HG02759 (cell line): ENCODE measurements at regions not wholly inside any gene's neighbourhood (a gene's known extent, or its start where the extent isn't known, plus 50 kb on each side); places are given as distances from the start of the nearest gene placed in this dataset.
A peak's percentile ranks its signal among the peaks of the same experiment; 100 is the strongest.

ENCODE experiments used
- ATAC-seq: cut with Tn5 transposase; IDR thresholded peaks from one replicate; pipeline ENCODE4 v1.9.1; 2021; ENCODE audit warnings: mild to moderate bottlenecking, moderate library complexity; ENCODE audit not compliant: unreplicated experiment

- ATAC-seq = no peak
These were observed 268.6 kb upstream of the NCKAP5 start for GRCh38 chr2:133836691-133837345.

GRCh38 chr2:133837441-133838094, 269.3 kb upstream of the NCKAP5 start:
- no peak for ATAC-seq

GRCh38 chr2:133838642-133839365, 270.5 kb upstream of the NCKAP5 start:
- no peak for ATAC-seq

GRCh38 chr2:133839677-133840076, 271.4 kb upstream of the NCKAP5 start:
- ATAC-seq = no peak

- no peak for ATAC-seq
These were observed 272.5 kb upstream of the NCKAP5 start for GRCh38 chr2:133840761-133841160.

GRCh38 chr2:133841900-133842299, 273.6 kb upstream of the NCKAP5 start:
- ATAC-seq = no peak

GRCh38 chr2:133842446-133842845, 274.2 kb upstream of the NCKAP5 start:
- ATAC-seq = no peak

- ATAC-seq = no peak
These were observed 274.8 kb upstream of the NCKAP5 start for GRCh38 chr2:133843091-133843490.

- ATAC-seq = no peak
These were observed 275.3 kb upstream of the NCKAP5 start for GRCh38 chr2:133843551-133843950.

GRCh38 chr2:133844214-133844892, 276.1 kb upstream of the NCKAP5 start:
- ATAC-seq = peak; percentile 91

GRCh38 chr2:133846476-133846875, 278.2 kb upstream of the NCKAP5 start:
- no peak for ATAC-seq

GRCh38 chr2:133847591-133847990, 279.3 kb upstream of the NCKAP5 start:
- no peak for ATAC-seq

GRCh38 chr2:133848111-133848649, 279.9 kb upstream of the NCKAP5 start:
- no peak for ATAC-seq

GRCh38 chr2:133849341-133849740, 281.1 kb upstream of the NCKAP5 start:
- no peak for ATAC-seq

GRCh38 chr2:133854603-133855200, 286.4 kb upstream of the NCKAP5 start:
- no peak for ATAC-seq

GRCh38 chr2:133855526-133855925, 287.3 kb upstream of the NCKAP5 start:
- no peak for ATAC-seq

- no peak for ATAC-seq
These were observed 288.4 kb upstream of the NCKAP5 start for GRCh38 chr2:133856678-133857077.

- ATAC-seq = no peak
These were observed 291.3 kb upstream of the NCKAP5 start for GRCh38 chr2:133859578-133859977.

- no peak for ATAC-seq
These were observed 294.2 kb upstream of the NCKAP5 start for GRCh38 chr2:133862400-133862977.

GRCh38 chr2:133863106-133863800, 295.0 kb upstream of the NCKAP5 start:
- ATAC-seq = no peak
